Astrocyte of the cerebellum (primary cell): ENCODE measurements at regions not wholly inside any gene's neighbourhood (a gene's known extent, or its start where the extent isn't known, plus 50 kb on each side); places are given as distances from the start of the nearest gene placed in this dataset.

Source experiments
- DNase-seq: peaks from one replicate; pipeline ENCODE4 v3.0.0-alpha.2; 2011; ENCODE audit warnings: low read depth
- H3K4me3 ChIP-seq: 2 replicates; pipeline ENCODE4 v1.5.1; 2011; ENCODE audit warnings: mild to moderate bottlenecking, low read depth, low read length, moderate library complexity
- in situ Hi-C: cut with HindIII; loops from 2 replicates; pipeline ENCODE4 v1.10.0; 2017; ENCODE audit warnings: low sequenced_read_pairs
- TF ChIP-seq, protein P1 (sequence below): IDR thresholded peaks from 2 replicates; pipeline ENCODE4 v1.5.1; 2012; ENCODE audit warnings: low read length, low read depth, moderate library complexity, mild to moderate bottlenecking; ENCODE audit errors: missing control alignments

GRCh38 chr13:104694397-104694796 is 1628.2 kb upstream of the SLC10A2 start:
- TF ChIP-seq, protein P1, sequence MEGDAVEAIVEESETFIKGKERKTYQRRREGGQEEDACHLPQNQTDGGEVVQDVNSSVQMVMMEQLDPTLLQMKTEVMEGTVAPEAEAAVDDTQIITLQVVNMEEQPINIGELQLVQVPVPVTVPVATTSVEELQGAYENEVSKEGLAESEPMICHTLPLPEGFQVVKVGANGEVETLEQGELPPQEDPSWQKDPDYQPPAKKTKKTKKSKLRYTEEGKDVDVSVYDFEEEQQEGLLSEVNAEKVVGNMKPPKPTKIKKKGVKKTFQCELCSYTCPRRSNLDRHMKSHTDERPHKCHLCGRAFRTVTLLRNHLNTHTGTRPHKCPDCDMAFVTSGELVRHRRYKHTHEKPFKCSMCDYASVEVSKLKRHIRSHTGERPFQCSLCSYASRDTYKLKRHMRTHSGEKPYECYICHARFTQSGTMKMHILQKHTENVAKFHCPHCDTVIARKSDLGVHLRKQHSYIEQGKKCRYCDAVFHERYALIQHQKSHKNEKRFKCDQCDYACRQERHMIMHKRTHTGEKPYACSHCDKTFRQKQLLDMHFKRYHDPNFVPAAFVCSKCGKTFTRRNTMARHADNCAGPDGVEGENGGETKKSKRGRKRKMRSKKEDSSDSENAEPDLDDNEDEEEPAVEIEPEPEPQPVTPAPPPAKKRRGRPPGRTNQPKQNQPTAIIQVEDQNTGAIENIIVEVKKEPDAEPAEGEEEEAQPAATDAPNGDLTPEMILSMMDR, result no peak
- DNase-seq, result no peak
- in situ Hi-C loops, result no loop called here
- H3K4me3 ChIP-seq, result no peak overlapping the region

DNA sequence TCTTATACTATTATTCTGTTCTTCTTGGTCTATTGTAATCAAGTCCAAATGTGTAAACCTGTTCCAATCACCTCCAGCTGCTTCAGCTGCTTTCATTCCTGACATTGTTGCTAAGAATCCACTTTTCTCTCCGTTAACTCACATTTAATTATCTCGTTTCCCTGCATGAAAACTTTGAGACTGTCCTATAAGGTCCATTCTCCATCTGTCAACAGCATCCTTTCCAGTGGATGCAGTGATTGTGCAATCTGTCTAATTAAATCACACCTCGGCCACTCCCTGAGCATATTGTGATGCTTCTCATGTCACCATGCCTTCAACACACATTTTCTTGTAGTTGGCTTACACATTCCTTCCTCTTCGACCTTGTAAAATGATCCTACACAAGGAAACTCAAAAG is 1626.9 kb upstream of the SLC10A2 start:
- DNase-seq, result no peak
- in situ Hi-C loops, result no loop called here
- no peak overlapping the region for H3K4me3 ChIP-seq
- TF ChIP-seq, protein P1, result no peak

DNA sequence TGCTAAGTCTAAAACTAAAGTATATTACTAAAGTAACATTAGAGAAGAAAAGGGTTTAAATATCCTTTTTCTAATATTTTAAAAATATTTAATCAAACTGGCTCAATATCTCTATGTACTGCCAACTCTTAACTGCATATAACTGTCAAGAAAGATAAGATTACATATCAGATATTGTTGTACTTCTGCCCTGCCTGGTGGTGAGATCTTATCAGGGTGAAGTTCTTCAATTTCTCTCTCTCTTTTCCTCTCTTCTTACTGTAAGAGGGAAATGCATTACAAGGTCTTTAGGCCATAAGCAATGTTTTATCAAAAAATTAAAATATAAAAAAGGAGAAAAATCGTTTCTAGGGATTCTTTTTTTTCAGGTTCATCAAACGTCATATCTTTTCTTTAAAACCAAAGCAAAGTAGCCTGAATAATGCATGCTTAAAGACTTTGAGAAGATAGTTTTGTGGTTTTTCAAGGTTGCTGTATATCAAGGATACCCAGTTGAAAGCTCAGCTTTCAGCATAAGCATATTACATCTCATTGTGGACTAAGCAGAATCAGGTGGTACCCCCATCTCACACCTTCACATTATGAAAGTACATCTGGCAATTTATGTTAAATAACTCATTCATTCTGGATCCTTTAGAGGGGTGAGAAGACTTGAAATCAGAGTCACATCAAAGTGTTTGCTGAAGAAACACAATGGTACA is 1625.7 kb upstream of the SLC10A2 start:
- in situ Hi-C loops, result no loop called here
- TF ChIP-seq, protein P1, result no peak
- H3K4me3 ChIP-seq, result no peak overlapping the region
- DNase-seq, result no peak

DNA sequence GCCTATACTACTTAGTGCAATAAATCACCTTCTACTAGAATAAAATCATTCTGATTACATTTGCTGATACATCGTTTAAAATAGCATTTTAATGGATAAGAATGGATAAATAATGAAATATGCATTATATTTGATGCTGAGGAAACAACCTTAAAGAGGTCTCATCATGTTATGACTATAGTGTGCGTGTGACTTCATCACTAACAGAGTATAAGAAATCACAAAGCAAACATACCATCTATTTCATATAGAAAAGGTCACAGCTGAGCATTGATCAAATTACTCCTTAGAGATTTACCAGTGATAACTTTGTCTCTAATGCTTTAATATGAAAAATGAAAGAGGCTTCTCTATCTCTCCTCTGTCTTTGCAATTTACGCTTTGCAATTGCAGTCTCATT is 1620.3 kb upstream of the SLC10A2 start:
- in situ Hi-C loops, result no loop called here
- TF ChIP-seq, protein P1, result no peak
- no peak overlapping the region for H3K4me3 ChIP-seq
- no peak for DNase-seq

DNA sequence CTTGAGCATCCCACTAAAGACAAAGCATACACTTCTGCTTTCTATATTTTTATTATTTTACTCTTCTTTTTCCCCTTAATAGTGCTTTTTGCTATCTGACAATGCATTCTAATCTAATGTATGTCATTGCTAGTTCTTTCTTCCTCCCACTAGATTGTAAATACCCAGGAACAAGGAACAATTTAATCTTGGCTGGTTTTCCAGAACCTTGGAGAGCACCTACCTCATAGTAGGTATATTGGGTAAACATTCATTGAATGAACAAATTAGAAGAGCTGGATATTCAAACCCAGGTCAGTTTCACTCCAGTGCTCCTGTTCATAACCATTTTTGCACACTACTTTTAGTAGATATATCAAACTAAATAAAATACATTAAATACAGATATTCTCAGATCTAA is 1617.6 kb upstream of the SLC10A2 start:
- H3K4me3 ChIP-seq, result no peak overlapping the region
- TF ChIP-seq, protein P1, result no peak
- in situ Hi-C loops, result no loop called here
- DNase-seq, result no peak

DNA sequence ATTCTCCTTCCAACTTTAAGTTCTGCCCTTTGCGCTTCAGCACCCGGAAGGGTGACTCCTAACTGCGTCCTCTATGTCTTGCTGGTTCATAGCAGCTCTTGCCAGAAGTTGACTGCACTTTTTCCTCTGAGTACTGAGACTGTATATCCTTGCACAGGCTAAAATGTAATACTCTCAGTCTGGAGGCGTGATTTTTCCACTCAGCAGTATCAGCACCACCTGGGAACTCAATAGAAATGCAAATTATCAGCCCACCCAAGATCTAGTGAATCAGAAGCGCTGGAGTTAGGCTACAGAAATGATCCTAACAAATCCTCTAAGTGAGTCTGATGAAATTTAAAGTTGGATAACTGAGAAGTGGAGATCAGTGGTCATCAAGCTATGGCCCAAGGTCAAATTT is 1611.9 kb upstream of the SLC10A2 start:
- TF ChIP-seq, protein P1, result no peak
- no peak overlapping the region for H3K4me3 ChIP-seq
- no peak for DNase-seq
- in situ Hi-C loops, result no loop called here

- TF ChIP-seq, protein P1, result no peak
- in situ Hi-C loops, result no loop called here
- no peak overlapping the region for H3K4me3 ChIP-seq
- no peak for DNase-seq
Measured at GRCh38 chr13:104671901-104672300, 1605.7 kb upstream of the SLC10A2 start.
